Endothelial cell of umbilical vein (primary cell): ENCODE measurements at regions not wholly inside any gene's neighbourhood (a gene's known extent, or its start where the extent isn't known, plus 50 kb on each side); places are given as distances from the start of the nearest gene placed in this dataset.

Experiments
- MAX ChIP-seq: IDR thresholded peaks from 2 replicates; pipeline ENCODE4 v1.6.1; 2011; ENCODE audit not compliant: insufficient read depth, insufficient read length
- TF ChIP-seq, protein P1 (sequence below), 2 donors: IDR thresholded peaks; 1 replicate in 1 of 2; 2 replicates in 1 of 2; pipeline ENCODE4 v1.5.1; 2011; ENCODE audit warnings: low read length in 2 of 2, mild to moderate bottlenecking in 2 of 2, moderate library complexity in 2 of 2, control low read depth in 1 of 2, inconsistent platforms in 1 of 2, low read depth in 1 of 2; ENCODE audit not compliant: insufficient read depth in 1 of 2; ENCODE audit errors: extremely low read depth in 1 of 2

DNA sequence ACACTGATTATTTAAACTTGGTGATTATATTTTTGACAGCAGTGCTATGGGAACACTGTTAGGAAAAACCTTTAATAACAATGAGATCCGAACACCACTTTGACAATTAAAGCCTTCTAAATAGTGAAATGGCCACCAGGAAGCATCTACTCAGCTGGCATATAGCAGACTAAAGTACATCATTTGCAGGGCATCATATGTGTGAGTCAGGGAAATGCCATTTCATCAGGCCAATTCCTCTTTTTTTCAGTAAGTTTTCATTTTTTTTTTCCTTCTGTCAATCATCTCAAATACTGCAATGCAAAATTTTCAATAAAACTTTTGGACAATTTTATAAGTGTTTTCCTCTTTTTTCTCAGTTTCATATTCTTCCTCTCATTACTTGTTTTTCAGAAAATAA lies 521.4 kb upstream of the SEMA3D start:
- TF ChIP-seq, protein P1, sequence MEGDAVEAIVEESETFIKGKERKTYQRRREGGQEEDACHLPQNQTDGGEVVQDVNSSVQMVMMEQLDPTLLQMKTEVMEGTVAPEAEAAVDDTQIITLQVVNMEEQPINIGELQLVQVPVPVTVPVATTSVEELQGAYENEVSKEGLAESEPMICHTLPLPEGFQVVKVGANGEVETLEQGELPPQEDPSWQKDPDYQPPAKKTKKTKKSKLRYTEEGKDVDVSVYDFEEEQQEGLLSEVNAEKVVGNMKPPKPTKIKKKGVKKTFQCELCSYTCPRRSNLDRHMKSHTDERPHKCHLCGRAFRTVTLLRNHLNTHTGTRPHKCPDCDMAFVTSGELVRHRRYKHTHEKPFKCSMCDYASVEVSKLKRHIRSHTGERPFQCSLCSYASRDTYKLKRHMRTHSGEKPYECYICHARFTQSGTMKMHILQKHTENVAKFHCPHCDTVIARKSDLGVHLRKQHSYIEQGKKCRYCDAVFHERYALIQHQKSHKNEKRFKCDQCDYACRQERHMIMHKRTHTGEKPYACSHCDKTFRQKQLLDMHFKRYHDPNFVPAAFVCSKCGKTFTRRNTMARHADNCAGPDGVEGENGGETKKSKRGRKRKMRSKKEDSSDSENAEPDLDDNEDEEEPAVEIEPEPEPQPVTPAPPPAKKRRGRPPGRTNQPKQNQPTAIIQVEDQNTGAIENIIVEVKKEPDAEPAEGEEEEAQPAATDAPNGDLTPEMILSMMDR (IDR thresholded peaks at IDR 0.05; ENCODE audit: extremely low read depth in 1 of 2, insufficient read depth in 1 of 2, low read depth in 1 of 2, low read length in 2 of 2) = no peak
- no peak for TF ChIP-seq MAX
